Stimulated activated CD4-positive, alpha-beta T cell treated with anti-CD3 and anti-CD28 coated beads, TNF-alpha, amount 100 ng/mL, for 24 hours (primary cell): ENCODE measurements at regions not wholly inside any gene's neighbourhood (a gene's known extent, or its start where the extent isn't known, plus 50 kb on each side); places are given as distances from the start of the nearest gene placed in this dataset.
"Not testable (repeated sequence)": the region's sequence is repeated elsewhere in the genome, so short reads cannot be mapped to it uniquely, and the experiment has no call there.

Experiments
- DNase-seq, 3 experiments: peaks; one replicate each; pipeline ENCODE4 v3.0.0-alpha.2; 2020; ENCODE audit warnings: low read depth in 3 of 3

- DNase-seq, result no peak
These were observed 310.2 kb downstream of the SLITRK5 start for GRCh38 chr13:87981416-87981815.

GRCh38 chr13:87982400-87982799 is 311.2 kb downstream of the SLITRK5 start:
- DNase-seq, result no peak

- DNase-seq, result no peak
These were observed 315.6 kb downstream of the SLITRK5 start for GRCh38 chr13:87986639-87987250.

- DNase-seq, result no peak
These were observed 326.9 kb downstream of the SLITRK5 start for GRCh38 chr13:87998081-87998480.

GRCh38 chr13:87999240-87999700 is 328.1 kb downstream of the SLITRK5 start:
- DNase-seq, result no peak

GRCh38 chr13:87999788-88000187 is 328.6 kb downstream of the SLITRK5 start:
- DNase-seq, result no peak

GRCh38 chr13:88000239-88000638 is 329.1 kb downstream of the SLITRK5 start:
- no peak for DNase-seq

GRCh38 chr13:88000787-88001186 is 329.6 kb downstream of the SLITRK5 start:
- DNase-seq, result no peak

- DNase-seq, result no peak
These were observed 334.0 kb downstream of the SLITRK5 start for GRCh38 chr13:88005188-88005587.

GRCh38 chr13:88014527-88014926 is 343.4 kb downstream of the SLITRK5 start:
- no peak for DNase-seq

GRCh38 chr13:88022431-88023208 is 351.4 kb downstream of the SLITRK5 start:
- DNase-seq, result no peak

GRCh38 chr13:88026241-88026640 is 355.1 kb downstream of the SLITRK5 start:
- no peak for DNase-seq

- no peak for DNase-seq
These were observed 360.9 kb downstream of the SLITRK5 start for GRCh38 chr13:88031980-88032559.

- not testable (repeated sequence) for DNase-seq
These were observed 365.0 kb downstream of the SLITRK5 start for GRCh38 chr13:88036205-88036604.

- DNase-seq, result no peak
These were observed 371.3 kb downstream of the SLITRK5 start for GRCh38 chr13:88042489-88042888.

- DNase-seq, result no peak
These were observed 380.7 kb downstream of the SLITRK5 start for GRCh38 chr13:88051746-88052482.

GRCh38 chr13:88063741-88064140 is 392.6 kb downstream of the SLITRK5 start:
- no peak for DNase-seq

GRCh38 chr13:88066847-88067246 is 395.7 kb downstream of the SLITRK5 start:
- DNase-seq, result no peak

- DNase-seq, result no peak
These were observed 397.1 kb downstream of the SLITRK5 start for GRCh38 chr13:88068316-88068715.

GRCh38 chr13:88068975-88069374 is 397.8 kb downstream of the SLITRK5 start:
- DNase-seq, result no peak

- no peak for DNase-seq
These were observed 400.2 kb downstream of the SLITRK5 start for GRCh38 chr13:88071371-88071770.

GRCh38 chr13:88074794-88075510 is 403.8 kb downstream of the SLITRK5 start:
- no peak for DNase-seq
